ENCODE measurements at regions not wholly inside any gene's neighbourhood (a gene's known extent, or its start where the extent isn't known, plus 50 kb on each side); places are given as distances from the start of the nearest gene placed in this dataset.
"Not testable (repeated sequence)": the region's sequence is repeated elsewhere in the genome, so short reads cannot be mapped to it uniquely, and the experiment has no call there.

DNA sequence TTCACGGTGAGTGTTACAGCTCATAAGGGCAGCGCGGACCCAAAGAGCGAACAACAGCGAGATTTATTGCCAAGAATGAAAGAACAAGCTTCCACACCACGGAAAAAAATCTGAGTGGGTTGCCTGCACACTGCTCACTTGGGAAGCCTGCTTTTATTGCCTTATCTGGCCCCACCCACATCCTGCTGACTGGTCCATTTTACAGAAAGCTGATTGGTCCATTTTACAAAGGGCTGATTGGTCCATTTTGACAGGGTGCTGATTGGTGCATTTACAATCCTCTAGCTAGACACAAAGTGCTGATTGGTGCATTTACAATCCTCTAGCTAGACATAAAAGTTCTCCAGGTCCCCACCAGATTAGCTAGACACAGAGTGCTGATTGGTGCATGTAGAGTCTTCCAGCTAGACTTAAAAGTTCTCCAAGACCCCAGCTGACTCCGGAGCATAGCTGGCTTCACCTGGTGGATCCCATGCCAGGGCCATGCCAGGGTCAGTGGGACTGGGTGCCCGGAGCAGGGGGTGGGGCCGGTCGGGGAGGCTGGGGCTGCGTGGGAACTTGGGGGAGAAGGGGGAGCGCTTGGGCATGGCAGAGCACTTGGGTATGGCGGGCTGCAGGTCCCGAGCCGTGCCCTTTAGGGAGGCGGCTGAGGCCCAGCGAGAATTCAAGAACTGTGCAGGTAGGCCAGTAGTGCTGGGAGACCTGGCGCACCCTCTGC lies 75.4 kb upstream of the ATP1A1 start:
- CTCF ChIA-PET, result no interaction called here
- no peak overlapping the region for H3K4me3 ChIP-seq (ENCODE audit: low read depth, low read length)
- TF ChIP-seq, protein P1, sequence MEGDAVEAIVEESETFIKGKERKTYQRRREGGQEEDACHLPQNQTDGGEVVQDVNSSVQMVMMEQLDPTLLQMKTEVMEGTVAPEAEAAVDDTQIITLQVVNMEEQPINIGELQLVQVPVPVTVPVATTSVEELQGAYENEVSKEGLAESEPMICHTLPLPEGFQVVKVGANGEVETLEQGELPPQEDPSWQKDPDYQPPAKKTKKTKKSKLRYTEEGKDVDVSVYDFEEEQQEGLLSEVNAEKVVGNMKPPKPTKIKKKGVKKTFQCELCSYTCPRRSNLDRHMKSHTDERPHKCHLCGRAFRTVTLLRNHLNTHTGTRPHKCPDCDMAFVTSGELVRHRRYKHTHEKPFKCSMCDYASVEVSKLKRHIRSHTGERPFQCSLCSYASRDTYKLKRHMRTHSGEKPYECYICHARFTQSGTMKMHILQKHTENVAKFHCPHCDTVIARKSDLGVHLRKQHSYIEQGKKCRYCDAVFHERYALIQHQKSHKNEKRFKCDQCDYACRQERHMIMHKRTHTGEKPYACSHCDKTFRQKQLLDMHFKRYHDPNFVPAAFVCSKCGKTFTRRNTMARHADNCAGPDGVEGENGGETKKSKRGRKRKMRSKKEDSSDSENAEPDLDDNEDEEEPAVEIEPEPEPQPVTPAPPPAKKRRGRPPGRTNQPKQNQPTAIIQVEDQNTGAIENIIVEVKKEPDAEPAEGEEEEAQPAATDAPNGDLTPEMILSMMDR (IDR thresholded peaks at IDR 0.05; ENCODE audit: insufficient read depth, low read length, missing control alignments), result no peak
- no peak for DNase-seq (ENCODE audit: low read depth, low spot score)
- POLR2A ChIA-PET, result no interaction called here

DNA sequence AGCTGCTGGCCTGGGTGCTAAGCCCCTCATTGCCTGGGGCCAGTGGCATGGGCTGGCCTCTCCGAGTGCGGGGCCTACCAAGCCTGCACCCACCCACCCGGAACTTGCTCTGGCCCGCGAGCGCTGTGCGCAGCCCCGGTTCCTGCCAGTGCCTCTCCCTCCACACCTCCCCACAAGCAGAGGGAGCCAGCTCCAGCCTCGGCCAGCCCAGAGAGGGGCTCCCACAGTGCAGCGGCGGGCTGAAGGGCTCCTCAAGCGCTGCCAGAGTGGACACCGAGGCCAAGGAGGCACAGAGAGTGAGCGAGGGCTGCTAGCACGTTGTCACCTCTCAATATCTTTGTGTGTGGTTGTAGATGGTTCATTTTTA lies 74.8 kb upstream of the ATP1A1 start:
- DNase-seq (ENCODE audit: low read depth, low spot score); POLR2A ChIA-PET; CTCF ChIA-PET; H3K4me3 ChIP-seq (ENCODE audit: low read depth, low read length): not testable (repeated sequence)

DNA sequence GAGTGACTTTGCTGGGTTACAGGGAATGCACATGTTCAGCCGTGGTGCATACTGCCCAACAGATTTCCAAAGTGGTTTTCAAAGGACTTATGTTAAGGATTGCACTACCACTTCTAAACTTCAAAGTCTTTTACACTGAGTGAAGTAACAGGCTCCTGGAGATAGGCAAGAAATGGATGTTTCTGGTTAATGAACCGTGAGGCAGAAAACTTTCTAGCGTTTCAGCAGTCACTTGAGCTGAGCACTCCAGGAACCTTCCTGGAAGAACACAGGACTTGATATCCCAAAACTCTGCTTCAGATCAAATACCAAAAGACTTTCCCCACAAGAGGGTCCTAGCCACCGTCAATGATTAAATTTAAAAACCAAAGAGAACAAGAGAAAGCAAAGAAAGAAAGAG lies 74.3 kb upstream of the ATP1A1 start:
- ChIA-PET POLR2A (no interaction called here), CTCF (no interaction called here)
- DNase-seq (ENCODE audit: low read depth, low spot score), result no peak
- TF ChIP-seq, protein P1 (IDR thresholded peaks at IDR 0.05; ENCODE audit: insufficient read depth, low read length, missing control alignments), result no peak
- no peak overlapping the region for H3K4me3 ChIP-seq (ENCODE audit: low read depth, low read length)

DNA sequence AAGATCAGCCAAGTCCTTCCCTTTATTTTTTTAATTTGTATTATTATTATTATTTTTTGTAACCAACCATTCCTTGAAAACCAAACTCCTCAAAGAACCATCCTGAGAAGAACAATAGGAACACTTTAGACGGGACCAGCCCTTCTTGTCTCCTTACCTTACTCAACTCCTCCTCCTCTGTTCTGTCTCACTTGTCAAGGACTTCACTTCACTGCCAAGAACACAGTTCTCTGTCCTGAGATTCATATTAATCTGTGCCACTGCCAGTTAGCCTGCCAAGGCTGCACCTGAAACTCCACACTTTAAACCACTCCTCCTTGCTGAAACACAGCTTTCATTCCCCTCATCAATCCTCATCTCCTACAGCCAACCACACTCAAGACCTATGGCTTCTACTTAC lies 73.8 kb upstream of the ATP1A1 start:
- DNase-seq (ENCODE audit: low read depth, low spot score), result no peak
- H3K4me3 ChIP-seq (ENCODE audit: low read depth, low read length), result no peak overlapping the region
- ChIA-PET POLR2A (no interaction called here), CTCF (no interaction called here)
- TF ChIP-seq, protein P1 (IDR thresholded peaks at IDR 0.05; ENCODE audit: insufficient read depth, low read length, missing control alignments), result no peak

DNA sequence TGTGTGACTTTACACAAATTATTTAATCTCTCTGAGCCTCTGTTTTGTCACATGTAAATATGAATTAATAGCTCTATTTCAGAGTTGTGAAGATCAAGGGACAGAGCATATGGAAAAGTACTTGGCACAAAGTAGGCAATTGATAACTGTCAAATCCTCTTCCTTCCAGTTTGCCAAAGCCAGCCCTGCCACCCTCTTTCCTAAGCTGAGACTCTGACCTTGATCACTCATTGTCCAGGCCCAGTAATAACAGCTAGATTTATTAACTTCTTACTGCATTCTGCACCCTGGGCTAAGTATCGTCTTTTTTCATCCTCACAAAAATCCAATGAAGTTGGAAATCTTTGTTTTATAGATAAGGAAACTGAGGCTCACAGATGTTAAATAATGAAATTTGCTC lies 70.8 kb upstream of the ATP1A1 start:
- CTCF ChIA-PET, result no interaction called here
- POLR2A ChIA-PET, result no interaction called here
- no peak for DNase-seq (ENCODE audit: low read depth, low spot score)
- no peak overlapping the region for H3K4me3 ChIP-seq (ENCODE audit: low read depth, low read length)
- TF ChIP-seq, protein P1 (IDR thresholded peaks at IDR 0.05; ENCODE audit: insufficient read depth, low read length, missing control alignments), result no peak

DNA sequence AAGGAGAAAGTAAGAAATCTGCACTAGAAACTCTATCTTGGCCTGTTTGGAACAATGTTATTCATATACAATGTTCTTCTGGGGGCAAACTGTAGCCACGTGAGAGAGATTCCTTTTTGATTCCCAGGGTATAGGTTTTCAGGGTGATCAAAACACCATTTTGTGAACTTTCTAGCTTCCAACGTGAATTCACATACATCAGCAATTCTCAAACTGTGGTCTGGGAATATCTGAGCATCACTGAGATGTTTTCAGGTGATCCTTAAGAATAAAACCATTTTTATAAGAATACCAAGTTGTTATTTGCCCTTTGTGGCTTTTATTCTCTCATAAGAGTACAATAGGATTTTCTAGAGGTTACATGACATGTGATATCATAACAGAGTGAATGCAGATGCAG lies 66.9 kb upstream of the ATP1A1 start:
- no peak overlapping the region for H3K4me3 ChIP-seq (ENCODE audit: low read depth, low read length)
- TF ChIP-seq, protein P1 (IDR thresholded peaks at IDR 0.05; ENCODE audit: insufficient read depth, low read length, missing control alignments), result no peak
- CTCF ChIA-PET, result no interaction called here
- POLR2A ChIA-PET, result no interaction called here
- no peak for DNase-seq (ENCODE audit: low read depth, low spot score)

DNA sequence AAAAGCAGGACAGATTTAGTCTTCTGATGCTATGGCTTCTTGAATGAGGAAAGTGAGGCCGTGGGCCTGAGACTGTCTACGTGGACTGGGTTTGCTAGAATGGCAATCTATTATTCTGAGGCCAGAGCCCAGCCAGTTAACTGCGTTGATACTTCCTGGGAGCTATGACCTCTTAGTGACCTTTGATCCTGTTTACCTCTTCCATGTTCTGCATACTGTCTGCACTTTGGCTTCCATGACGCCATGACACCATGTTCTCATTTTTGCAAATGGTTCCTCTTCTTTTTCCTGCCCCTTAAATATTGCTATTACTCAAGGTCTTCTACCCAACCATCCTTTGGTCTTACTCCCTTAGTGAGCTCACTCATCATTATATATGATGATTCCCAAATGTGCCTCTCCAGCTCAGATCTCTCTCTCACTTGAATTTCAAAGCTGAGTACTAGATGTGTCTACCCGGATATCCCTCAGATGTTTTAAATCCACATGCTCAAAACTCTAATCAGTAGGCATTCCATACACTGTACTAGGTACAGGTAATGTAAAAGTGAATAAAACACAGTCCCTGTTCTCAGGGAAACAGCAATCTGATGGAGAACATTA lies 66.1 kb upstream of the ATP1A1 start:
- no peak for DNase-seq (ENCODE audit: low read depth, low spot score)
- POLR2A ChIA-PET, result no interaction called here
- H3K4me3 ChIP-seq (ENCODE audit: low read depth, low read length), result no peak overlapping the region
- CTCF ChIA-PET, result no interaction called here
- TF ChIP-seq, protein P1 (IDR thresholded peaks at IDR 0.05; ENCODE audit: insufficient read depth, low read length, missing control alignments), result no peak
